Activated naive CD8-positive, alpha-beta T cell treated with anti-CD3 and anti-CD28 coated beads, Interleukin-2, amount 50 U/mL, for 24 hours (primary cell): ENCODE measurements at regions not wholly inside any gene's neighbourhood (a gene's known extent, or its start where the extent isn't known, plus 50 kb on each side); places are given as distances from the start of the nearest gene placed in this dataset.
"Not testable (repeated sequence)": the region's sequence is repeated elsewhere in the genome, so short reads cannot be mapped to it uniquely, and the experiment has no call there.

Experiments used
- ATAC-seq: fragments of 150-1000 bp; cut with Tn5 transposase; one replicate; pipeline ENCODE4 v1.10.0; 2021
- DNase-seq: peaks from one replicate; pipeline ENCODE4 v3.0.0; 2021
- H3K27ac Mint-ChIP-seq: one replicate; pipeline ENCODE4 v1.8.0; 2021; ENCODE audit warnings: mild to moderate bottlenecking, mixed read lengths
- H3K27me3 Mint-ChIP-seq: one replicate; pipeline ENCODE4 v1.8.0; 2021; ENCODE audit warnings: mixed read lengths
- H3K36me3 Mint-ChIP-seq: one replicate; pipeline ENCODE4 v1.8.0; 2021; ENCODE audit warnings: low read depth, mixed read lengths
- H3K4me1 Mint-ChIP-seq: one replicate; pipeline ENCODE4 v1.8.0; 2021; ENCODE audit warnings: mixed read lengths
- H3K4me3 Mint-ChIP-seq: one replicate; pipeline ENCODE4 v1.8.0; 2021; ENCODE audit warnings: mild to moderate bottlenecking, moderate library complexity, mixed read lengths
- H3K9me3 Mint-ChIP-seq: one replicate; pipeline ENCODE4 v1.8.0; 2021; ENCODE audit warnings: mixed read lengths

GRCh38 chr12:87332987-87333726 lies 696.0 kb downstream of the C12orf50 start:
- H3K4me1 Mint-ChIP-seq: no peaks in the 10 kb centered on the region
- no peak overlapping the region for H3K27ac Mint-ChIP-seq
- H3K36me3 Mint-ChIP-seq: no peaks in the 10 kb centered on the region
- DNase-seq (no peak), ATAC-seq (no peak)
- H3K4me3 Mint-ChIP-seq: no peak overlapping the region
- no peaks in the 10 kb centered on the region for H3K27me3 Mint-ChIP-seq
- H3K9me3 Mint-ChIP-seq: no peaks in the 10 kb centered on the region

GRCh38 chr12:87330071-87330555 lies 699.1 kb downstream of the C12orf50 start:
- not testable (repeated sequence) for DNase-seq, H3K36me3 Mint-ChIP-seq, H3K4me3 Mint-ChIP-seq, H3K4me1 Mint-ChIP-seq, H3K27ac Mint-ChIP-seq, ATAC-seq, H3K9me3 Mint-ChIP-seq, H3K27me3 Mint-ChIP-seq

GRCh38 chr12:87329076-87329863 lies 699.9 kb downstream of the C12orf50 start:
- ATAC-seq (no peak), DNase-seq (no peak)
- H3K4me3 Mint-ChIP-seq: no peak overlapping the region
- no peaks in the 10 kb centered on the region for H3K36me3 Mint-ChIP-seq
- H3K27ac Mint-ChIP-seq: no peak overlapping the region
- no peaks in the 10 kb centered on the region for H3K4me1 Mint-ChIP-seq
- H3K27me3 Mint-ChIP-seq: no peaks in the 10 kb centered on the region
- H3K9me3 Mint-ChIP-seq: no peaks in the 10 kb centered on the region

- Mint-ChIP-seq H3K9me3 (peaks cover 4% of the 10 kb centered on the region), H3K4me3 (no peak overlapping the region), H3K4me1 (no peaks in the 10 kb centered on the region), H3K27ac (no peak overlapping the region), H3K36me3 (no peaks in the 10 kb centered on the region), H3K27me3 (no peaks in the 10 kb centered on the region)
- no peak for DNase-seq
- no peak for ATAC-seq
These were observed 705.8 kb downstream of the C12orf50 start for GRCh38 chr12:87323369-87323768.

GRCh38 chr12:87320724-87321123 lies 708.5 kb downstream of the C12orf50 start:
- Mint-ChIP-seq H3K4me1 (no peaks in the 10 kb centered on the region), H3K9me3 (peaks cover 4% of the 10 kb centered on the region), H3K27me3 (no peaks in the 10 kb centered on the region), H3K36me3 (no peaks in the 10 kb centered on the region), H3K4me3 (no peak overlapping the region), H3K27ac (no peak overlapping the region)
- ATAC-seq: no peak
- DNase-seq: no peak

- ATAC-seq (no peak), DNase-seq (no peak)
- no peak overlapping the region for H3K27ac Mint-ChIP-seq
- H3K4me3 Mint-ChIP-seq: no peak overlapping the region
- H3K4me1 Mint-ChIP-seq: no peaks in the 10 kb centered on the region
- H3K27me3 Mint-ChIP-seq: no peaks in the 10 kb centered on the region
- H3K36me3 Mint-ChIP-seq: no peaks in the 10 kb centered on the region
- H3K9me3 Mint-ChIP-seq: peaks cover 4% of the 10 kb centered on the region
These were observed 711.9 kb downstream of the C12orf50 start for GRCh38 chr12:87317302-87317701.

GRCh38 chr12:87311206-87311605 lies 718.0 kb downstream of the C12orf50 start:
- Mint-ChIP-seq H3K4me3 (no peak overlapping the region), H3K36me3 (no peaks in the 10 kb centered on the region), H3K9me3 (no peaks in the 10 kb centered on the region), H3K27me3 (no peaks in the 10 kb centered on the region), H3K4me1 (peaks cover 5% of the 10 kb centered on the region), H3K27ac (no peak overlapping the region)
- no peak for DNase-seq
- ATAC-seq: no peak

GRCh38 chr12:87310126-87310525 lies 719.1 kb downstream of the C12orf50 start:
- H3K27ac Mint-ChIP-seq: no peak overlapping the region
- ATAC-seq: no peak

GRCh38 chr12:87305481-87305880 lies 723.7 kb downstream of the C12orf50 start:
- ATAC-seq: no peak
- Mint-ChIP-seq H3K27me3 (no peaks in the 10 kb centered on the region), H3K27ac (no peak overlapping the region), H3K36me3 (no peaks in the 10 kb centered on the region), H3K4me1 (peaks cover 3% of the 10 kb centered on the region), H3K4me3 (no peak overlapping the region), H3K9me3 (no peaks in the 10 kb centered on the region)
- no peak for DNase-seq

More at GRCh38 chr12:87310126-87310525, 719.1 kb downstream of the C12orf50 start:
- Mint-ChIP-seq H3K9me3 (no peaks in the 10 kb centered on the region), H3K4me3 (no peak overlapping the region), H3K36me3 (no peaks in the 10 kb centered on the region), H3K27me3 (no peaks in the 10 kb centered on the region), H3K4me1 (peaks cover 5% of the 10 kb centered on the region)
- DNase-seq: no peak

- ATAC-seq (no peak), DNase-seq (no peak)
- H3K9me3 Mint-ChIP-seq: no peaks in the 10 kb centered on the region
- no peaks in the 10 kb centered on the region for H3K27me3 Mint-ChIP-seq
- no peaks in the 10 kb centered on the region for H3K36me3 Mint-ChIP-seq
- H3K4me3 Mint-ChIP-seq: no peak overlapping the region
- no peaks in the 10 kb centered on the region for H3K4me1 Mint-ChIP-seq
- H3K27ac Mint-ChIP-seq: no peak overlapping the region
These were observed 724.8 kb downstream of the C12orf50 start for GRCh38 chr12:87304406-87304805.

GRCh38 chr12:87303396-87304012 lies 725.7 kb downstream of the C12orf50 start:
- DNase-seq (no peak), ATAC-seq (no peak)
- Mint-ChIP-seq H3K27me3 (no peaks in the 10 kb centered on the region), H3K9me3 (no peaks in the 10 kb centered on the region), H3K27ac (no peak overlapping the region), H3K36me3 (no peaks in the 10 kb centered on the region), H3K4me3 (no peak overlapping the region), H3K4me1 (no peaks in the 10 kb centered on the region)

GRCh38 chr12:87302126-87302745 lies 727.0 kb downstream of the C12orf50 start:
- no peak for ATAC-seq
- no peaks in the 10 kb centered on the region for H3K27me3 Mint-ChIP-seq
- H3K4me1 Mint-ChIP-seq: no peaks in the 10 kb centered on the region
- no peak for DNase-seq
- no peak overlapping the region for H3K27ac Mint-ChIP-seq
- no peaks in the 10 kb centered on the region for H3K9me3 Mint-ChIP-seq
- no peak overlapping the region for H3K4me3 Mint-ChIP-seq
- H3K36me3 Mint-ChIP-seq: no peaks in the 10 kb centered on the region

- H3K36me3 Mint-ChIP-seq: peaks cover 1% of the 10 kb centered on the region
- no peak overlapping the region for H3K27ac Mint-ChIP-seq
- H3K27me3 Mint-ChIP-seq: no peaks in the 10 kb centered on the region
- DNase-seq: no peak
- ATAC-seq: no peak
- H3K4me3 Mint-ChIP-seq: no peak overlapping the region
- no peaks in the 10 kb centered on the region for H3K4me1 Mint-ChIP-seq
- peaks cover 9% of the 10 kb centered on the region for H3K9me3 Mint-ChIP-seq
These were observed 738.7 kb downstream of the C12orf50 start for GRCh38 chr12:87290505-87290904.

GRCh38 chr12:87283886-87284285 lies 745.3 kb downstream of the C12orf50 start:
- Mint-ChIP-seq H3K9me3 (no peaks in the 10 kb centered on the region), H3K27me3 (no peaks in the 10 kb centered on the region), H3K4me3 (no peak overlapping the region), H3K36me3 (no peaks in the 10 kb centered on the region), H3K27ac (no peak overlapping the region), H3K4me1 (no peaks in the 10 kb centered on the region)
- ATAC-seq: no peak
- DNase-seq: no peak
